Esophagus muscularis mucosa (tissue), 4 donors: ENCODE measurements at regions not wholly inside any gene's neighbourhood (a gene's known extent, or its start where the extent isn't known, plus 50 kb on each side); places are given as distances from the start of the nearest gene placed in this dataset.

Experiments
- DNase-seq: peaks from one replicate; pipeline ENCODE4 v3.0.0-alpha.2; 2017; ENCODE audit errors: extremely low spot score
- H3K27ac ChIP-seq, 4 donors: fragments of 200-600 bp; sonication (generic); replicated peaks in 1 of 4; 1 replicate in 3 of 4; 2 replicates in 1 of 4; pipeline ENCODE4 v1.5.1; 2016 to 2019; ENCODE audit warnings: mild to moderate bottlenecking in 1 of 4
- H3K27me3 ChIP-seq, 4 donors: fragments of 200-600 bp; sonication (generic); one replicate each; pipeline versions ENCODE4 v1.5.1 to v1.6.0; 2016 to 2019
- H3K36me3 ChIP-seq, 4 donors: fragments of 200-600 bp; sonication (generic); one replicate each; pipeline ENCODE4 v1.5.1; 2016 to 2019
- H3K4me1 ChIP-seq, 4 donors: fragments of 200-600 bp; sonication (generic); one replicate each; pipeline ENCODE4 v1.5.1; 2016 to 2019
- H3K4me3 ChIP-seq, 4 donors: fragments of 200-600 bp; sonication (generic); 1 replicate in 2 of 4; 2 replicates in 2 of 4; pipeline ENCODE4 v1.5.1; 2016 to 2019; ENCODE audit warnings: mild to moderate bottlenecking in 4 of 4, moderate library complexity in 1 of 4
- H3K9me3 ChIP-seq, 4 donors: fragments of 200-600 bp; sonication (generic); 1 replicate in 3 of 4; 2 replicates in 1 of 4; pipeline ENCODE4 v1.5.1; 2016 to 2019
- CTCF ChIP-seq, 3 experiments: fragments of 200-600 bp in 2 of 3; fragments of 450-650 bp in 1 of 3; sonication (generic) in 2 of 3; IDR thresholded peaks; one replicate each; pipeline ENCODE4 v1.5.1; 2017 to 2019; ENCODE audit warnings: antibody characterized with exemption in 3 of 3, mild to moderate bottlenecking in 2 of 3, moderate library complexity in 1 of 3
- EP300 ChIP-seq: sonication (generic); formaldehyde crosslinking; IDR thresholded peaks from one replicate; pipeline ENCODE4 v1.6.1; 2017; ENCODE audit warnings: antibody characterized with exemption
- POLR2A ChIP-seq: fragments of 450-650 bp; IDR thresholded peaks from one replicate; pipeline ENCODE4 v1.6.1; 2017; ENCODE audit warnings: antibody characterized with exemption, moderate library complexity, mild to moderate bottlenecking, low read depth
- POLR2AphosphoS5 ChIP-seq, 2 donors: sonication (generic); formaldehyde crosslinking; IDR thresholded peaks; one replicate each; pipeline ENCODE4 v1.6.1; 2017; ENCODE audit warnings: antibody characterized with exemption in 2 of 2
- WGBS: methylation state at CpG from one replicate; pipeline ENCODE4 v1.1.5; 2018; 5-methylcytosine and 5-hydroxymethylcytosine counted together
- intact Hi-C: fragments of 100-400 bp; cut with DNase I; formaldehyde crosslinking; loops from one replicate; pipeline ENCODE4 v1.15.1; 2023

DNA sequence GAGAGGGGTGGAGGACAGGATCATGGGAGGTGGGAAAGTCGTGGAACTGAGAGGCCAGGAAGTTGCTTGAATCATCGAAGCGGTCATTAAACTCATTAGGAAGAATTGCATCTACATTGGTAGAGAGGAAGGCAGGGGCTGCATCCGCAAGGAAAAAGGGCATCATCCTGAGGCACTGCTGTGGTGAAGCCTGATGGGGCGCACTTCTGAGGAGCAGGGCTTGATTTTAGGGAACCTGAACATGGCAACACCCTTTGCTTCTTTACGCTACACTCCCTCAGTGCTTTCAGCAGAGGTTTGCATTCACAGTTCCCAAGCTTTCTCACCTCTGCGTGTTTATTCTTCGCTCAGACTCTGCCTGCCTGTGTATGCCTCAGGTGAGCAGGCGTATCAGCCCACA lies 352.0 kb upstream of the RAB6C start:
- H3K36me3 ChIP-seq, result no peaks in the 10 kb centered on the region
- peaks cover 0 to 4% (median 0%) of the 10 kb centered on the region in 4 donors for H3K9me3 ChIP-seq
- H3K27me3 ChIP-seq, result no peaks in the 10 kb centered on the region
- no peak for DNase-seq
- WGBS, result 84% methylated on average over 9 of the region's 9 CpGs
- TF ChIP-seq EP300 (no peak), CTCF (IDR thresholded peaks at IDR 0.05) (no peak), POLR2AphosphoS5 (IDR thresholded peaks at IDR 0.05) (no peak), POLR2A (no peak)
- H3K4me1 ChIP-seq, result no peaks in the 10 kb centered on the region
- intact Hi-C loops, result no loop called here
- H3K27ac ChIP-seq, result no peak overlapping the region
- H3K4me3 ChIP-seq, result no peak overlapping the region

GRCh38 chr2:129636692-129637091 lies 342.8 kb upstream of the RAB6C start:
- Histone ChIP-seq H3K36me3 (no peaks in the 10 kb centered on the region), H3K4me3 (no peak overlapping the region), H3K27ac (no peak overlapping the region), H3K27me3 (peaks cover 0 to 4% (median 0%) of the 10 kb centered on the region in 4 donors), H3K9me3 (no peaks in the 10 kb centered on the region), H3K4me1 (no peaks in the 10 kb centered on the region)
- intact Hi-C loops, result no loop called here
- TF ChIP-seq POLR2A (no peak), EP300 (no peak), POLR2AphosphoS5 (IDR thresholded peaks at IDR 0.05) (no peak)
- WGBS, result 90% methylated on average over 5 of the region's 9 CpGs
- DNase-seq, result no peak

DNA sequence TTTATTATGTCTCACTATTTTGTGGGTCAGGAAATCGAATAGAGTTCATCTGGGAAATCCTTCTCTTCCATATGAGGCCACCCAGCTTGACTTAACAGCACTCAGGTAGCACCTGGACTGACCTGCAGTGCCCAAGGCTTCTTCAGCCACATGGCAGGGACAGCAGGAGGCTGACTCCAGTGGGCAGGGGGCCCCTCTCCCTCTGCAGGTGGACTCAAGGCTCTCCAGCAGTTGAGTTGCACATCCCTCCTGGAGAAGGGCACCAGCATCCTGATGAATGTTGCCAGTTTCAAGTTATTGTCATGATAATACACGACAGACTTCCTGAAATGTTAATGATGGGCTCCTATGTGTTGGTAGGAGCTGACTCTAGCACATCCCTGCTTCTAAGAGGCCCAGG lies 338.1 kb upstream of the RAB6C start:
- intact Hi-C loops, result no loop called here
- H3K36me3 ChIP-seq, result no peaks in the 10 kb centered on the region

GRCh38 chr2:129642526-129643043 lies 336.9 kb upstream of the RAB6C start:
- DNase-seq, result peak; percentile 64
- no peak overlapping the region for H3K27ac ChIP-seq
- TF ChIP-seq POLR2A, result no peak
- TF ChIP-seq CTCF (IDR thresholded peaks at IDR 0.05), result no peak
- TF ChIP-seq EP300, result no peak
- no peak for TF ChIP-seq POLR2AphosphoS5 (IDR thresholded peaks at IDR 0.05)
- intact Hi-C loops, result no loop called here
- peaks cover 0 to 16% (median 0%) of the 10 kb centered on the region in 4 donors for H3K27me3 ChIP-seq
- no peak overlapping the region for H3K4me3 ChIP-seq
- H3K9me3 ChIP-seq, result no peaks in the 10 kb centered on the region
- no peaks in the 10 kb centered on the region for H3K36me3 ChIP-seq
- H3K4me1 ChIP-seq, result no peaks in the 10 kb centered on the region
- 81% methylated on average over 3 of the region's 3 CpGs for WGBS

More for the DNA sequence above, 338.1 kb upstream of the RAB6C start:
- H3K27ac ChIP-seq, result no peak overlapping the region
- H3K4me1 ChIP-seq, result no peaks in the 10 kb centered on the region
- H3K4me3 ChIP-seq, result no peak overlapping the region
- peak; percentile 82 for DNase-seq
- H3K27me3 ChIP-seq, result peaks cover 0 to 7% (median 0%) of the 10 kb centered on the region in 4 donors
- TF ChIP-seq POLR2A, result no peak
- TF ChIP-seq CTCF (IDR thresholded peaks at IDR 0.05), result no peak
- TF ChIP-seq EP300, result no peak
- no peak for TF ChIP-seq POLR2AphosphoS5 (IDR thresholded peaks at IDR 0.05)
- 69% methylated on average over 2 of the region's 2 CpGs for WGBS
- no peaks in the 10 kb centered on the region for H3K9me3 ChIP-seq

DNA sequence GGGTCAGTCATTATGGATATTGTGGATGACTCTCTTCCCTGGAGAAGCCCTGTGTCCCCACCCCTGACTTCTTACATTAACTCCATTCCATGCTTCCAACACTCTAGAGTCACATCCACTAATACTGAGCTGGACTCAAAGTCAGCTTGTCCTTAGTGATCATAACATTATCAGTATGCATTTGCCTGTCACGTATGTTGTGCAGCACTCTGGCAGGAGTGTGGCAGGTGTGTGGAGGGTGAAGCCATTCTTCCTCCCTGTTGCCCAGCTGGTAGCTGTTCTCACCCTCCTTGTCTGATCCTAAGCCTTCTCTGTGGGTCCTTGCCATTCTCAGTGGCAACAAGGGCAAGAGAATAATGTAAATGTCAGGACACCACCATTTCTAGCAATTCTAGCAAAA lies 334.1 kb upstream of the RAB6C start:
- Histone ChIP-seq H3K4me1 (no peaks in the 10 kb centered on the region), H3K27ac (no peak overlapping the region), H3K4me3 (no peak overlapping the region), H3K36me3 (no peaks in the 10 kb centered on the region), H3K9me3 (no peaks in the 10 kb centered on the region), H3K27me3 (peaks cover 0 to 18% (median 0%) of the 10 kb centered on the region in 4 donors)
- WGBS, result 100% methylated on average over 1 of the region's 1 CpG
- peak; percentile 74 for DNase-seq
- TF ChIP-seq POLR2AphosphoS5 (IDR thresholded peaks at IDR 0.05) (no peak), CTCF (IDR thresholded peaks at IDR 0.05) (no peak), EP300 (no peak), POLR2A (no peak)
- intact Hi-C loops, result no loop called here
